ENCODE measurements at regions not wholly inside any gene's neighbourhood (a gene's known extent, or its start where the extent isn't known, plus 50 kb on each side); places are given as distances from the start of the nearest gene placed in this dataset.

DNA sequence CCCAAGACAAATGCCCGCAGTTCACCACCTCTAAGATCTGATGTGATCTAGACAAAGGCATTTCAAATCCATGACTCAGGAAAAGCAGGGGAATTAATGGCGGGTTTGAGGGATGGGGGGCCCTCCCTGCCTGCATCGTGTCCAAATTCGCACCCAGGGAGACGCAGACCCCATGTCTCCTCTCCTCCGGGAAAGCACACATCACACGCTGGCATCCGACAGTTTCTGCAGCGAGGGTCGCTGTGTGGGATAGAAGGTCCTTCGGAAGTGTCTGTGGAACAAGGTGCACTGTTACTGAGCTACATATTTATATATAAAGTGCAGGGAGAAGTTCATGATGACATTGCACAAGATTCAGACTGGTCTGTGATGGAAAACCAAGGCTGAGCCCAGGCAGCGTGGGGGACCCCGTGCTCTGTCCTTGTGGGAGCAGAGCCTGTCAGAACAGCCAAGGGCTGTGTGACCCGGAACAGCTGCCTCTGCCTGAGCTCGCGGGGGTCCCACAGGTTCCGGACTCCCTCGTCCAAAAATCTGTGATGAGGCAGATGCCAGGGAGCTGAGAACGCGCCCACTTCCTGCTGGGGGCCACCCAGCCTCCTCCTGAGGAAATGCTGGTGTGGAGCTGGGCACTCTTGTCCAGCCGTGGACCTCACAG is 82.3 kb upstream of the CTDP1 start:
- no peak overlapping the region for H2AFZ ChIP-seq (ENCODE audit: insufficient read depth, low read depth, low read length, poor library complexity, severe bottlenecking)
- ChIA-PET CTCF (no interaction called here), POLR2A (no interaction called here)
- H3K27ac ChIP-seq (ENCODE audit: low read length in 2 of 2) = no peak overlapping the region
- peaks cover 7% of the 10 kb centered on the region for H3K9me3 Mint-ChIP-seq (ENCODE audit: insufficient read depth)
- no peak overlapping the region for H3K4me3 Mint-ChIP-seq
- no peaks in the 10 kb centered on the region for H3K36me3 ChIP-seq (replicated peaks in 1 of 2; ENCODE audit: control extremely low read depth in 1 of 2, control insufficient read depth in 1 of 2, extremely low read depth in 1 of 2, insufficient read depth in 2 of 2, low read length in 1 of 2)
- H3K27ac Mint-ChIP-seq = no peak overlapping the region
- H3K4me3 ChIP-seq (ENCODE audit: control extremely low read depth in 1 of 5, extremely low read depth in 1 of 5, insufficient read depth in 1 of 5, low read depth in 2 of 5, low read length in 4 of 5) = no peak overlapping the region
- no peak overlapping the region for H3K9ac ChIP-seq (ENCODE audit: low read length)
- no peaks in the 10 kb centered on the region for H4K20me1 ChIP-seq (ENCODE audit: control insufficient read depth, insufficient read depth, low read length, poor library complexity, severe bottlenecking)
- H3K4me2 ChIP-seq (replicated peaks; ENCODE audit: low read depth, low read length, poor library complexity, severe bottlenecking) = no peak overlapping the region
- no peaks in the 10 kb centered on the region for H3K9me3 ChIP-seq (ENCODE audit: control extremely low read depth in 1 of 3, control insufficient read depth in 2 of 3, insufficient read depth in 1 of 3, low read length in 2 of 3)
- H3K27me3 ChIP-seq (replicated peaks in 1 of 4; ENCODE audit: control extremely low read depth in 1 of 4, control insufficient read depth in 3 of 4, insufficient read depth in 4 of 4, low read length in 3 of 4) = no peaks in the 10 kb centered on the region
- no peak for ATAC-seq (ENCODE audit: low read depth)
- H3K79me2 ChIP-seq (ENCODE audit: control insufficient read depth, insufficient read depth, low read length) = no peaks in the 10 kb centered on the region
- 70% methylated on average over 14 of the region's 21 CpGs for WGBS (ENCODE audit: insufficient coverage)
- intact Hi-C loops (cut with micrococcal nuclease) = no loop called here
- H3K4me1 Mint-ChIP-seq = no peaks in the 10 kb centered on the region
- no peaks in the 10 kb centered on the region for H3K4me1 ChIP-seq (ENCODE audit: control insufficient read depth in 2 of 2, insufficient read depth in 2 of 2, low read length in 2 of 2)
- H3K27me3 Mint-ChIP-seq = no peaks in the 10 kb centered on the region
- no peak for TF ChIP-seq EZH2 (IDR thresholded peaks at IDR 0.05; ENCODE audit: borderline replicate concordance, insufficient read depth, low read depth, low read length, poor library complexity, severe bottlenecking)
- no peak for TF ChIP-seq CTCF (IDR thresholded peaks at IDR 0.05)
- DNase-seq = no peak

DNA sequence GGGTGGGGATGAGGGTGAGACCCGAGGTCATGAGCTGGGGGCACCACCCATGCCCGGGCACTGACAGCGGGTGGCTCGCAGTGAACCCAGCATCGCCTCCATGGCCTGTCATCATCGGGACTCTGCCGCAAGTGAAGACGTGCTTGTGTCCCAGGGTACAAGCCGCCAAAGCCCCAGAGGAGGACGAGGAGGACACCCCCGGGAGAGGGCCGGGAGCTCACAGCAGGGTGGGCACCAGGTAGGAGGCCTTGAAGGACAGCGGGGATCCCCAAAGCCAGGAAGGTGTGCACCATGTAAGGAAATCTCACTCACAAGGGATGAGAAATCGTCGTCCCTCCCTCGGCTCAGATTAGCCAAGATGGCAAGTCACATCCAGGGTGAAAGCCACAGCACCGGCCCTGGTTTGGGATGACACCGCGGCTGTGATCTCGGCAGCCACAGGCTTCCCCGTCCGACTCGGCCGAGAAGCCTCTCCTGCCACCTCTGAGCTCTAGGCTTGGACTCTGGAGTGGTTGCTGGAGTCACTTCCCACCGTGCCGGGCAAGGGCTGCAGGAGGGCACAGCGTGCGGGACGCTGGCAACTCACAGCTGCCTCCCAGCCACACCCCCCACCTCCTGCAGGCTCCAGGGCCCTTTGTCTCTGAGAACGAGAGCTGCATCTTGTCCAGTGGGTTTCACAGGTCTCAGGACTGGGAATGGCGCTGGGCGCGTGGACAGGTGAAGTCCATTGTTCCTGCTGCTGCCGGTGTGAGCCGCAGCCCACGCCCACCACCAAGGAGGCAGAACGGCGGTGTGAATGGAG is 81.6 kb upstream of the CTDP1 start:
- ATAC-seq (ENCODE audit: low read depth) (no peak), DNase-seq (no peak)
- H3K27ac Mint-ChIP-seq = no peak overlapping the region
- H3K4me1 Mint-ChIP-seq = no peaks in the 10 kb centered on the region
- H3K79me2 ChIP-seq (ENCODE audit: control insufficient read depth, insufficient read depth, low read length) = no peaks in the 10 kb centered on the region
- intact Hi-C loops (cut with micrococcal nuclease) = no loop called here
- POLR2A ChIA-PET = no interaction called here
- H3K9ac ChIP-seq (ENCODE audit: low read length) = no peak overlapping the region
- WGBS (ENCODE audit: insufficient coverage) = 92% methylated on average over 36 of the region's 38 CpGs
- TF ChIP-seq CTCF (IDR thresholded peaks at IDR 0.05) (no peak), EZH2 (IDR thresholded peaks at IDR 0.05; ENCODE audit: borderline replicate concordance, insufficient read depth, low read depth, low read length, poor library complexity, severe bottlenecking) (no peak)
- no peak overlapping the region for H3K4me2 ChIP-seq (replicated peaks; ENCODE audit: low read depth, low read length, poor library complexity, severe bottlenecking)
- no peaks in the 10 kb centered on the region for H3K36me3 ChIP-seq (replicated peaks in 1 of 2; ENCODE audit: control extremely low read depth in 1 of 2, control insufficient read depth in 1 of 2, extremely low read depth in 1 of 2, insufficient read depth in 2 of 2, low read length in 1 of 2)
- no peak overlapping the region for H3K4me3 Mint-ChIP-seq
- H3K9me3 ChIP-seq (ENCODE audit: control extremely low read depth in 1 of 3, control insufficient read depth in 2 of 3, insufficient read depth in 1 of 3, low read length in 2 of 3) = no peaks in the 10 kb centered on the region
- no peak overlapping the region for H2AFZ ChIP-seq (ENCODE audit: insufficient read depth, low read depth, low read length, poor library complexity, severe bottlenecking)
- CTCF ChIA-PET = no interaction called here
- no peaks in the 10 kb centered on the region for H4K20me1 ChIP-seq (ENCODE audit: control insufficient read depth, insufficient read depth, low read length, poor library complexity, severe bottlenecking)
- no peaks in the 10 kb centered on the region for H3K27me3 ChIP-seq (replicated peaks in 1 of 4; ENCODE audit: control extremely low read depth in 1 of 4, control insufficient read depth in 3 of 4, insufficient read depth in 4 of 4, low read length in 3 of 4)
- peaks cover 4% of the 10 kb centered on the region for H3K9me3 Mint-ChIP-seq (ENCODE audit: insufficient read depth)
- no peak overlapping the region for H3K27ac ChIP-seq (ENCODE audit: low read length in 2 of 2)
- H3K4me1 ChIP-seq (ENCODE audit: control insufficient read depth in 2 of 2, insufficient read depth in 2 of 2, low read length in 2 of 2) = no peaks in the 10 kb centered on the region
- no peaks in the 10 kb centered on the region for H3K27me3 Mint-ChIP-seq
- H3K4me3 ChIP-seq (ENCODE audit: control extremely low read depth in 1 of 5, extremely low read depth in 1 of 5, insufficient read depth in 1 of 5, low read depth in 2 of 5, low read length in 4 of 5) = no peak overlapping the region

All from B cell (primary cell).